ENCODE measurements at regions not wholly inside any gene's neighbourhood (a gene's known extent, or its start where the extent isn't known, plus 50 kb on each side); places are given as distances from the start of the nearest gene placed in this dataset.

GRCh38 chr21:20459838-20460237, 538.4 kb upstream of the NCAM2 start:
- Mint-ChIP-seq H3K4me1 (ENCODE audit: low read depth, unreplicated experiment) (no peaks in the 10 kb centered on the region), H3K4me3 (ENCODE audit: unreplicated experiment) (no peak overlapping the region), H3K36me3 (ENCODE audit: low read depth, unreplicated experiment) (no peaks in the 10 kb centered on the region), H3K9me3 (ENCODE audit: unreplicated experiment) (no peaks in the 10 kb centered on the region), H3K27me3 (ENCODE audit: low read depth, unreplicated experiment) (no peaks in the 10 kb centered on the region), H3K27ac (ENCODE audit: unreplicated experiment) (no peak overlapping the region)
- FAIRE-seq (no peak), DNase-seq (ENCODE audit: low read depth) (no peak)
- no peaks in the 10 kb centered on the region for H3K36me3 ChIP-seq (ENCODE audit: insufficient read depth, low read length)
- H3K9ac ChIP-seq (ENCODE audit: low read length), result no peak overlapping the region
- H4K20me1 ChIP-seq (ENCODE audit: insufficient read depth, low read length), result no peaks in the 10 kb centered on the region
- no peaks in the 10 kb centered on the region for H3K27me3 ChIP-seq (ENCODE audit: insufficient read depth, low read length)
- no peak overlapping the region for H3K27ac ChIP-seq (ENCODE audit: low read depth, low read length)
- H2AFZ ChIP-seq (ENCODE audit: low read depth, low read length), result no peak overlapping the region
- H3K4me2 ChIP-seq (ENCODE audit: low read length), result no peak overlapping the region
- TF ChIP-seq EZH2 (IDR thresholded peaks at IDR 0.05; ENCODE audit: insufficient read depth, low read length) (no peak), CTCF (IDR thresholded peaks at IDR 0.05; ENCODE audit: insufficient read depth, low read depth, low read length) (no peak)
- H3K4me1 ChIP-seq (ENCODE audit: insufficient read depth, low read length), result no peaks in the 10 kb centered on the region
- no peaks in the 10 kb centered on the region for H3K9me3 ChIP-seq (ENCODE audit: insufficient read depth, low read depth, low read length)
- no peak overlapping the region for H3K4me3 ChIP-seq (ENCODE audit: insufficient read depth, low read depth, low read length)
- no peaks in the 10 kb centered on the region for H3K79me2 ChIP-seq (ENCODE audit: insufficient read depth, low read length)

GRCh38 chr21:20463362-20463761, 534.8 kb upstream of the NCAM2 start:
- H3K79me2 ChIP-seq (ENCODE audit: insufficient read depth, low read length), result no peaks in the 10 kb centered on the region
- no peaks in the 10 kb centered on the region for H3K36me3 Mint-ChIP-seq (ENCODE audit: low read depth, unreplicated experiment)
- H3K4me3 ChIP-seq (ENCODE audit: insufficient read depth, low read depth, low read length), result no peak overlapping the region
- no peaks in the 10 kb centered on the region for H3K4me1 ChIP-seq (ENCODE audit: insufficient read depth, low read length)
- FAIRE-seq, result no peak
- TF ChIP-seq CTCF (IDR thresholded peaks at IDR 0.05; ENCODE audit: insufficient read depth, low read depth, low read length), result no peak
- no peak for TF ChIP-seq EZH2 (IDR thresholded peaks at IDR 0.05; ENCODE audit: insufficient read depth, low read length)
- H3K4me3 Mint-ChIP-seq (ENCODE audit: unreplicated experiment), result no peak overlapping the region
- no peaks in the 10 kb centered on the region for H3K36me3 ChIP-seq (ENCODE audit: insufficient read depth, low read length)
- H4K20me1 ChIP-seq (ENCODE audit: insufficient read depth, low read length), result no peaks in the 10 kb centered on the region
- H2AFZ ChIP-seq (ENCODE audit: low read depth, low read length), result no peak overlapping the region
- no peak overlapping the region for H3K27ac ChIP-seq (ENCODE audit: low read depth, low read length)
- H3K9ac ChIP-seq (ENCODE audit: low read length), result no peak overlapping the region
- H3K4me2 ChIP-seq (ENCODE audit: low read length), result no peak overlapping the region
- H3K27ac Mint-ChIP-seq (ENCODE audit: unreplicated experiment), result no peak overlapping the region
- H3K27me3 ChIP-seq (ENCODE audit: insufficient read depth, low read length), result no peaks in the 10 kb centered on the region
- H3K4me1 Mint-ChIP-seq (ENCODE audit: low read depth, unreplicated experiment), result no peaks in the 10 kb centered on the region
- no peaks in the 10 kb centered on the region for H3K9me3 Mint-ChIP-seq (ENCODE audit: unreplicated experiment)
- no peaks in the 10 kb centered on the region for H3K27me3 Mint-ChIP-seq (ENCODE audit: low read depth, unreplicated experiment)
- H3K9me3 ChIP-seq (ENCODE audit: insufficient read depth, low read depth, low read length), result no peaks in the 10 kb centered on the region
- no peak for DNase-seq (ENCODE audit: low read depth)

GRCh38 chr21:20469361-20469760, 528.8 kb upstream of the NCAM2 start:
- Histone ChIP-seq H3K36me3 (ENCODE audit: insufficient read depth, low read length) (no peaks in the 10 kb centered on the region), H3K4me3 (ENCODE audit: insufficient read depth, low read depth, low read length) (no peak overlapping the region), H3K27ac (ENCODE audit: low read depth, low read length) (no peak overlapping the region), H3K9me3 (ENCODE audit: insufficient read depth, low read depth, low read length) (peaks cover 3% of the 10 kb centered on the region), H3K4me1 (ENCODE audit: insufficient read depth, low read length) (no peaks in the 10 kb centered on the region), H3K9ac (ENCODE audit: low read length) (no peak overlapping the region), H3K79me2 (ENCODE audit: insufficient read depth, low read length) (no peaks in the 10 kb centered on the region), H4K20me1 (ENCODE audit: insufficient read depth, low read length) (no peaks in the 10 kb centered on the region), H2AFZ (ENCODE audit: low read depth, low read length) (no peak overlapping the region), H3K27me3 (ENCODE audit: insufficient read depth, low read length) (no peaks in the 10 kb centered on the region), H3K4me2 (ENCODE audit: low read length) (no peak overlapping the region)
- no peak for TF ChIP-seq CTCF (IDR thresholded peaks at IDR 0.05; ENCODE audit: insufficient read depth, low read depth, low read length)
- no peak for TF ChIP-seq EZH2 (IDR thresholded peaks at IDR 0.05; ENCODE audit: insufficient read depth, low read length)
- Mint-ChIP-seq H3K27ac (ENCODE audit: unreplicated experiment) (no peak overlapping the region), H3K27me3 (ENCODE audit: low read depth, unreplicated experiment) (no peaks in the 10 kb centered on the region), H3K36me3 (ENCODE audit: low read depth, unreplicated experiment) (no peaks in the 10 kb centered on the region), H3K9me3 (ENCODE audit: unreplicated experiment) (no peaks in the 10 kb centered on the region), H3K4me1 (ENCODE audit: low read depth, unreplicated experiment) (no peaks in the 10 kb centered on the region), H3K4me3 (ENCODE audit: unreplicated experiment) (no peak overlapping the region)
- no peak for DNase-seq (ENCODE audit: low read depth)
- no peak for FAIRE-seq

Data from astrocyte (in vitro differentiated cells and primary cell).